ENCODE measurements at regions not wholly inside any gene's neighbourhood (a gene's known extent, or its start where the extent isn't known, plus 50 kb on each side); places are given as distances from the start of the nearest gene placed in this dataset.

DNA sequence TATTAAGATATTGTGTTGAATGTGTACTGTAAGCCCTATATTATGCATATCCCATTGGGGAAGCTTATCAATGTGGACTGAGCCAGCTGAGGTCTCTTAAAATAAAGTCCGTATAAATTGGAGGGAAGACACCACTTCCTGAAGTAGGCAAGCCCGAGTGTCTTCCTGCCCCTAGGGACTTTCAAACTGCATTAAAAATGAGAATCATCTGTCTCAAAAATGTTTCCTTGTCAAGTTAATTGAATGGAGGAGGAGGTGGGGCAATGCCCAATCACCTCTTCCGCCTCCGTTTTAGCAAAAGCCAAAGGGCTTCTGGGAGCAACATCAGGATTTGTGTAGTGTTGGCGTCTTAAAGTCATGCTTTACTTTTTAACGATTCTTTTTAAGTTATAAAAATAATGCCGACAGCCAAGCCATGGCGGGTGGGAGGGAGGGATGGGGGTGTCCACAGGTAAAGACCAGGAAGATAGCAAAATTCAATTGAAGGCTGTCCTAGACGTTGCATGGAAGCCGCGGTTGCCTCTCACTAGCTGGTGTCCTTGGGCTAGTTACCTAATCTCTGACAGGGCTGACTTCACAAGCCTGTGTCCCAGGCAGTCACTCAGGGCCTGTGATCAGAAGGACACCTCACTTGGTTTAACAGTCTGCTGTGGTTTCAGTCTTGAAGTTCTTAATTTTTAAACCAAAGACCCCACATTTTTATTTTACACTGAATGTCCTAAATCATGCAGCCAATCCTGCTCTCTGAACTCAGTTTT lies 524.9 kb upstream of the PROK2 start:
- no peak for ATAC-seq
- TF ChIP-seq POLR2AphosphoS5 (IDR thresholded peaks at IDR 0.05; ENCODE audit: low read depth, low read length) (no peak), REST (IDR thresholded peaks at IDR 0.05; ENCODE audit: insufficient read depth in 1 of 2, low read depth in 2 of 2, low read length in 1 of 2) (no peak), TCF7L2 (IDR thresholded peaks at IDR 0.05; ENCODE audit: low read depth, low read length) (no peak), SIN3A (IDR thresholded peaks at IDR 0.05; ENCODE audit: borderline replicate concordance, insufficient read depth, low read depth, low read length) (no peak)
- TF ChIP-seq, protein P1, sequence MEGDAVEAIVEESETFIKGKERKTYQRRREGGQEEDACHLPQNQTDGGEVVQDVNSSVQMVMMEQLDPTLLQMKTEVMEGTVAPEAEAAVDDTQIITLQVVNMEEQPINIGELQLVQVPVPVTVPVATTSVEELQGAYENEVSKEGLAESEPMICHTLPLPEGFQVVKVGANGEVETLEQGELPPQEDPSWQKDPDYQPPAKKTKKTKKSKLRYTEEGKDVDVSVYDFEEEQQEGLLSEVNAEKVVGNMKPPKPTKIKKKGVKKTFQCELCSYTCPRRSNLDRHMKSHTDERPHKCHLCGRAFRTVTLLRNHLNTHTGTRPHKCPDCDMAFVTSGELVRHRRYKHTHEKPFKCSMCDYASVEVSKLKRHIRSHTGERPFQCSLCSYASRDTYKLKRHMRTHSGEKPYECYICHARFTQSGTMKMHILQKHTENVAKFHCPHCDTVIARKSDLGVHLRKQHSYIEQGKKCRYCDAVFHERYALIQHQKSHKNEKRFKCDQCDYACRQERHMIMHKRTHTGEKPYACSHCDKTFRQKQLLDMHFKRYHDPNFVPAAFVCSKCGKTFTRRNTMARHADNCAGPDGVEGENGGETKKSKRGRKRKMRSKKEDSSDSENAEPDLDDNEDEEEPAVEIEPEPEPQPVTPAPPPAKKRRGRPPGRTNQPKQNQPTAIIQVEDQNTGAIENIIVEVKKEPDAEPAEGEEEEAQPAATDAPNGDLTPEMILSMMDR (IDR thresholded peaks at IDR 0.05) = no peak
- Histone ChIP-seq H3K9me3 (ENCODE audit: control insufficient read depth, insufficient read depth, low read depth, low read length) (no peaks in the 10 kb centered on the region), H3K36me3 (ENCODE audit: control insufficient read depth, insufficient read depth, low read length) (no peaks in the 10 kb centered on the region), H3K27ac (ENCODE audit: low read length) (no peak overlapping the region), H3K27me3 (ENCODE audit: control insufficient read depth, insufficient read depth, low read length) (no peaks in the 10 kb centered on the region), H3K4me3 (ENCODE audit: low read depth in 2 of 2, low read length in 2 of 2) (no peak overlapping the region), H3K4me1 (ENCODE audit: control insufficient read depth, insufficient read depth, low read length) (no peaks in the 10 kb centered on the region)
- intact Hi-C loops (cut with micrococcal nuclease; ENCODE audit: unreplicated experiment) (no loop called here), in situ Hi-C loops (cut with HindIII; ENCODE audit: low pct_unique_long_range_greater_than_20kb, low sequenced_read_pairs) (no loop called here)
- no peak for DNase-seq (ENCODE audit: low read depth, low spot score)
- CTCF ChIA-PET = no interaction called here
- no TSS peak for BruUV-seq (replicated peaks)
- POLR2A ChIA-PET = no interaction called here

DNA sequence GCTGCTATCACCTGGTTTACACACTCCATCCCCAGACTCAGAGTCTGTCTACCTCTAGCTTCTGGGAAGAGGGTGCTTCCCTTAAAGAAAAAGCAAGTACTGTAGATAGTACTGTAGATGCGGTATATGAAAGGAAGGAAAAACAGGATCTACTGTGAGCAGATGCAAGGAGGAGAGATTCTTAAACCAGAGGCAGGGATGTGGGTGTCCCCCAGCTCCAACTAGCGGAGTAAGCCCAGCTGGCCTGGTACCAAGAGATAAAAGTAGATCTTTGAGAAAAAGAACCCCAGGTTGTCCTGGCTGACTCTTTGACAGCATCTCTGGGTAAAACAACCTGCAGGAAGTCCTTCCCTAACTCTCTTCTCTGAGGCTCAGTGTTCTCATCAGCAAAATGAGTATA lies 523.7 kb upstream of the PROK2 start:
- no peak for ATAC-seq
- Histone ChIP-seq H3K36me3 (ENCODE audit: control insufficient read depth, insufficient read depth, low read length) (no peaks in the 10 kb centered on the region), H3K4me1 (ENCODE audit: control insufficient read depth, insufficient read depth, low read length) (no peaks in the 10 kb centered on the region), H3K27me3 (ENCODE audit: control insufficient read depth, insufficient read depth, low read length) (no peaks in the 10 kb centered on the region), H3K27ac (ENCODE audit: low read length) (no peak overlapping the region), H3K9me3 (ENCODE audit: control insufficient read depth, insufficient read depth, low read depth, low read length) (no peaks in the 10 kb centered on the region), H3K4me3 (ENCODE audit: low read depth in 2 of 2, low read length in 2 of 2) (no peak overlapping the region)
- POLR2A ChIA-PET = no interaction called here
- intact Hi-C loops (cut with micrococcal nuclease; ENCODE audit: unreplicated experiment) (no loop called here), in situ Hi-C loops (cut with HindIII; ENCODE audit: low pct_unique_long_range_greater_than_20kb, low sequenced_read_pairs) (no loop called here)
- no TSS peak for BruUV-seq (replicated peaks)
- no peak for DNase-seq (ENCODE audit: low read depth, low spot score)
- TF ChIP-seq, protein P1 (IDR thresholded peaks at IDR 0.05) = no peak
- TF ChIP-seq REST (IDR thresholded peaks at IDR 0.05; ENCODE audit: insufficient read depth in 1 of 2, low read depth in 2 of 2, low read length in 1 of 2) (no peak), SIN3A (IDR thresholded peaks at IDR 0.05; ENCODE audit: borderline replicate concordance, insufficient read depth, low read depth, low read length) (no peak), TCF7L2 (IDR thresholded peaks at IDR 0.05; ENCODE audit: low read depth, low read length) (no peak), POLR2AphosphoS5 (IDR thresholded peaks at IDR 0.05; ENCODE audit: low read depth, low read length) (no peak)
- CTCF ChIA-PET = interaction anchor here (0.7 kb wide), 1 partner anchor 117 kb away, joined by 9 read pairs; no protein-coding TSS in a partner anchor
